ENCODE measurements at regions not wholly inside any gene's neighbourhood (a gene's known extent, or its start where the extent isn't known, plus 50 kb on each side); places are given as distances from the start of the nearest gene placed in this dataset.

- DNase-seq (ENCODE audit: low read depth in 4 of 4, low spot score in 2 of 4) = no peak
Measured at GRCh38 chr3:18743761-18744160, 318.6 kb upstream of the SATB1 start.

DNA sequence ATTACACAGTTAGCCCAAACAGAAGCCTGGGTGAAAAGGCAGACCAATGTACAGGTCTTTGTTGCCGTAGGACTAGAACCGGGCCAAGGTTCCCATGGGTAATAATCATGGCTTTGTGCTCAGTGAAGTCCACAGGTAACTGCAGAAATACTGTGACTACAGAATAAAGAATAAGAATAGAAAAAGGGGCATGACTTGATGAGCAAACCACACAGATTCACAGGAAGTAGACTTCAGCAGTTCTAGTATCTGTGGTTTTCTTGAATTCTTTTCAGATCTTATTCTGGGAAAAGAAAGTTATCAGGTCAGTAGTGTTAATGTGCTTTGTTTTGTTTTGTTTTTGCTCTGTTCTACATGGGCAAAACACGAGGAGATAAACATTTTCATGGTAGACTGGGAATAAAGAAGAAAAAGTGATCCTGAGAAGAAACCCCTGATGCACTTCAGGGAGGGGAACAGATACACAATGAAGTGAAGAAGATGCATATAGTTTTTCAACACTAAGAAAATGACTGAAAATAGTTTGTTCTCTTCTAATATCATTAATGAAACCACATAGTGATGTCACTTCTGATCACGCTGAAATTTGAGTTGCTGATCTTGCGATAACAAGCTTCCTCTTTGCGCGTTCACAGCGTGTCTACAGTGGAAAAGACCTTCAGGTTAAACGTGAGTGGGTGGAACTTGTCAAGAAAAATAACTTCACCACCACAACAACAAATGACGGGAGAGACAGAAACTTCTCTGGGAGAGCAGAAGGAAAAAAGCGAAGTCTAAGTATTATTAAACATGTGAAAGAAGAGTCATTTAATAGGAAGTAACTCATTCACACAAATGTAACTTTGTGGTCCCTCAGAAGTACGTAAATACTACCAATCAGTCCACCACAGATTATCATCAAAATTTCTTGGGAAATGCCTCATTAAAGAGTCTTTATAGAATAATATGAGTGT is 315.8 kb upstream of the SATB1 start:
- DNase-seq (ENCODE audit: low read depth in 4 of 4, low spot score in 2 of 4) = no peak

- DNase-seq (ENCODE audit: low read depth in 4 of 4, low spot score in 2 of 4) = no peak
Measured at GRCh38 chr3:18739099-18739433, 313.9 kb upstream of the SATB1 start.

DNA sequence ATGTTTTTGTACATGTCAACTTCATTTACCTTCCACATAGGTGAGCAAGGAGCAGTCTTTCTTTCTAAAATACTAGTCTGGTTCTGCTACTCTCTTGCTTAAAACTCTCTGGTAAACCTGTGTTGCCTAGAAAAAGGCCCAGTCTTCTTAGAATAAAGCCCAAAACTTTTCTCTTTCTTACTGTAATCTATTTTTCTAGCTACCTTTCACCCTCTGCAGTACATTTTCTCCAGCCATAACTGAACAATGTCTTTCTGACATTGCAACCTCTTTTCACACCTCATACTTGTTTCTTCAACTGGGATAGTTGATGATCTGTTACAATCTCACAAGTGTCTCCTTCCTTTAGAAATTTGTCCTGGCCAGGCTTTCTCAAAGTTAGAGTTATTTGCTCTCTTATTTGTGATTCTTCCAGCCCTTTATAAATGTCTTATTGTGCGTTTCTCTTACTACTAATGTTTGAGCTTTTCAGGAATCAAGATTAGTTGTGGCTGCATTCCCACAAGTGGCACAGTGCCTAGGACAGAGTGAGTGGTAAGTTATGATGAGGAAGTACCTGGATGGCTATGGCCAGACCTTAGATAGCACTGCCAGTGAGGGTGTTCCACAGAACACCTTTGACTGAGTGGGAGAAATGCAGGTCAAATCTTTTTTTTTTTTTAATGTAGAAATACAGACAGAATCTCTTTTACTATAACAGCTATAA is 313.4 kb upstream of the SATB1 start:
- DNase-seq (ENCODE audit: low read depth in 4 of 4, low spot score in 2 of 4) = no peak

GRCh38 chr3:18735005-18735404 is 309.9 kb upstream of the SATB1 start:
- DNase-seq (ENCODE audit: low read depth in 4 of 4, low spot score in 2 of 4) = no peak

- no peak for DNase-seq (ENCODE audit: low read depth in 4 of 4, low spot score in 2 of 4)
Measured at GRCh38 chr3:18734309-18734708, 309.2 kb upstream of the SATB1 start.

- no peak for DNase-seq (ENCODE audit: low read depth in 4 of 4, low spot score in 2 of 4)
Measured at GRCh38 chr3:18732474-18732873, 307.3 kb upstream of the SATB1 start.

- no peak for DNase-seq (ENCODE audit: low read depth in 4 of 4, low spot score in 2 of 4)
Measured at GRCh38 chr3:18730491-18730890, 305.4 kb upstream of the SATB1 start.

GRCh38 chr3:18729671-18730070 is 304.5 kb upstream of the SATB1 start:
- DNase-seq (ENCODE audit: low read depth in 4 of 4, low spot score in 2 of 4) = no peak

DNA sequence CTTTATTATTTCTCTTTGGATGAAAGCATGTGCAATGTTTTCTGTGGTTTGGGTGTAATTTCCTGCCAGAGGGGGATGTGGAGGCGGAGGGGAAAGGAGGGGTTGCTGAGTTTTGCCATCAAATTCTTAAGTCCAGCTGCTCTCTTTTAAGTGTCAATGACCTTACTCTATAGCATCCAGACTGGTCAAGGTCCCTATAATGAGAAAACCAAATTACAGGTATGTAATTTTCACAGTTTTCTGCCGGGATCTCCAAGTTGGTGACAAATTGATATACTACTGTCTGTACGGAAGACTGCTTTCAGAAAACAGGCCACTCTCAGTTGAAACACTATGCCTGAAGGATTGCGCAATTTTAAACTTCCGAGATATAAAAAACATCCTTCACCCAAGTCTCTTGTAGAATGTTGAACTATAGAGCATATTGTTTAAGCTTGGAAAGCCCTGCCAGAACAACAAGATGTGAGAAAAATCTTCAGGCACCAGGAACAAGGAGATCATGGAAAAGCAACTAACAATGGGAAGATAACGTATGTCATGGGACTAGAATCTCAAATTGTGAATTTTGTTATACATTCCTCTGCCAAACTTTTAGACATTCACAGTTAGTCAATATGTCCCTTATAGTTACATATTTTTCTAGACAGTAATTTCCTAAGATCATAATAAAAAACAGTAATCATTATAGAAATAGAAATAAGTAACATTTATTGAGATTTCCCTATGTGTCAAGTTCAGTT is 300.7 kb upstream of the SATB1 start:
- DNase-seq (ENCODE audit: low read depth in 4 of 4, low spot score in 2 of 4) = peak in 2 of 4 donors; percentile 21 to 23

DNA sequence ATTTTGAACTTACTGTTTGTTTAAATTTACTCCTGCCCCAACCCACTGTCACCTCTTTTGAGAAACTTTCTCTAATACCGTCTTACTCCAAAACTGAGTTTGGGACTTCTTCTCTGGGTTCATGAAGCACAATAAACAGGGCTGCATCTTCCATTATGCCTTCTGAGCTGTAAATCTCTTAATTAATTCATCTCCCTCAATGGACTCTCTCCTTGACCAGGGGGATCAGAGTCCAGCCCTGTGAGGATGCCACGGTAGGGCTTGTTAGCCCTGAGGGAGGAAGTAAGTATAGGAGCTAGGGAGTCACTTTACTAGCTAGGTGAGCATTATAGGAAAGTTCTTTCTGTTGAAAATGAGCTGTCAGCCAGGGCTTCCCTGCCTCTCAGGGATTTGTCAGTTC is 299.3 kb upstream of the SATB1 start:
- no peak for DNase-seq (ENCODE audit: low read depth in 4 of 4, low spot score in 2 of 4)

DNA sequence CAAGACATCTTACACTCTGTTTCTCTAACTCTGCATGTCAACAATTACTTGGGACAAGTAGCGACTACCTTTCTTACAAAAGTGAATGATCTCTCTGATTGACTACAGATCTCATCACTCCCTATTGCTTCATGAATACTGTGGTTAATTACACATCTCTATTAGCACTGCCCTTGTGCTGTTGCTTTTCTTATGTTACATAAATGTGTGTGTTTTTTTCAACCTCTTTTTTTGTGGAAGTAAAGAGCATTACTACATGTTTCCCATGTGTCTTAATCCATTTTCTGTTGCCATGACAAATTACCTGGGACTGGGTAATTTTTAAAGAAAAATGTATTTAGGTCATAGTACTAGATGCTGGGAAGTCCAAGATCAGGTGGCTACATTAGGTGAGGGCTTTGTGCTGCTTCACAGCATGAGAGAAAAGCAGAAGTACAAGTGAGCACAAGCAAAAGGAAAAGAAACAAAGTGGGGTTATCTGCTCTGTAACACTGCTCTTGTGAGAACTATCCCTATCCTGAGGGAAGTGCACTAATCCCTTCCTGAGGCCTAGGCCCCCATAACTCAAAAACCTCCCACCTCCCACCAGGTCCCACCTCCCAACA is 298.2 kb upstream of the SATB1 start:
- DNase-seq (ENCODE audit: low read depth in 4 of 4, low spot score in 2 of 4) = no peak

GRCh38 chr3:18720543-18720942 is 295.4 kb upstream of the SATB1 start:
- no peak for DNase-seq (ENCODE audit: low read depth in 4 of 4, low spot score in 2 of 4)

- no peak for DNase-seq (ENCODE audit: low read depth in 4 of 4, low spot score in 2 of 4)
Measured at GRCh38 chr3:18717598-18717997, 292.5 kb upstream of the SATB1 start.

- no peak for DNase-seq (ENCODE audit: low read depth in 4 of 4, low spot score in 2 of 4)
Measured at GRCh38 chr3:18716821-18717220, 291.7 kb upstream of the SATB1 start.

- no peak for DNase-seq (ENCODE audit: low read depth in 4 of 4, low spot score in 2 of 4)
Measured at GRCh38 chr3:18716101-18716500, 291.0 kb upstream of the SATB1 start.

DNA sequence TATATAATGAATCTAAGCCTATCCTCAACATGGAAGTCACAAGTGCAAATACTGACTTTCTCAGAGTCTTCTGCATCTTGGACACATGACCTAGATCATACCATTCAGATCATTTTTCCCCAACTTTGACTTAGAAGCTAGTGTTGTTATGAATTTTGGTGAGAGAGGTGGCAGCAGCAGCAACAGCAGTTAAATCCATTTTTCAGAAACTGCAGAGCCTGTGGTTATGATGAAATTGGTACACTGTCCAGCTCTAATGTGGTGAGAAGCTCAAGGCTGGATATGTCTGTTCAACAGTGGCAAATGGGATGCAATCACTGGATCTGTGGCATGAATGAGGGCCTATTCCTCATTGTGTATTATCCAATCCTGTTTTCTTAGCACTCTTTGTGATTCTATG is 290.1 kb upstream of the SATB1 start:
- DNase-seq (ENCODE audit: low read depth in 4 of 4, low spot score in 2 of 4) = no peak

- DNase-seq (ENCODE audit: low read depth in 4 of 4, low spot score in 2 of 4) = no peak
Measured at GRCh38 chr3:18713577-18713951, 288.4 kb upstream of the SATB1 start.

- DNase-seq (ENCODE audit: low read depth in 4 of 4, low spot score in 2 of 4) = no peak
Measured at GRCh38 chr3:18712713-18713576, 287.8 kb upstream of the SATB1 start.

DNA sequence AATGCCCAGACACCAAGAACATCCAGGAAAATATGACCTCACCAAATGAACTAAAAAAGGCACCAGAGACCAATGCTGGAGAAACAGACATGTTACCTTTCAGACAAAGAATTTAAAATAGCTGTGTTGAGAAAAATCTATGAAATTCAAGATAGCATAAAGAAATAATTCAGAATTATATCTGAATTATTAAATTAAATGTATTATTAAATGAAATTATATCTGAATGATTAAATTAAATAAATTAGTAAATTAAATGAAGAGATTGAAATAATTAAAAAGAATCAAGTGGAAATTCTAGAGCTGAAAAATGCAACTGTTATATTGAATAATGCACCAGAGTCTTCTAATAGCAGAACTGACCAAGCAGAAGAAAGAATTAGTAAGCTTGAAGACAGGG is 279.2 kb upstream of the SATB1 start:
- DNase-seq (ENCODE audit: low read depth in 4 of 4, low spot score in 2 of 4) = no peak
